Brain microvascular endothelial cell (primary cell): ENCODE measurements at regions not wholly inside any gene's neighbourhood (a gene's known extent, or its start where the extent isn't known, plus 50 kb on each side); places are given as distances from the start of the nearest gene placed in this dataset.

ENCODE experiments used
- DNase-seq: peaks from one replicate; pipeline ENCODE4 v3.0.0-alpha.2; 2020
- H3K27ac ChIP-seq: fragments of 250-450 bp; sonication (Bioruptor Pico); 2 replicates; pipeline ENCODE4 v1.5.1; 2020; ENCODE audit warnings: mild to moderate bottlenecking, moderate library complexity
- H3K27me3 ChIP-seq: fragments of 250-450 bp; sonication (Bioruptor Pico); replicated peaks from 2 replicates; pipeline ENCODE4 v1.5.1; 2020; ENCODE audit warnings: mild to moderate bottlenecking
- H3K36me3 ChIP-seq: fragments of 250-450 bp; sonication (Bioruptor Pico); replicated peaks from 2 replicates; pipeline ENCODE4 v1.5.1; 2020; ENCODE audit warnings: mild to moderate bottlenecking
- H3K4me3 ChIP-seq: 2 replicates; pipeline ENCODE4 v1.5.1; 2011; ENCODE audit warnings: low read depth, mild to moderate bottlenecking, control low read depth, low read length, moderate library complexity
- in situ Hi-C: cut with HindIII; loops from 2 replicates; pipeline ENCODE4 v1.10.0; 2017; ENCODE audit warnings: low sequenced_read_pairs, low pct_ligation_motif_present
- TF ChIP-seq, protein P1 (sequence below): IDR thresholded peaks from 2 replicates; pipeline ENCODE4 v1.5.1; 2011; ENCODE audit warnings: low read depth, mild to moderate bottlenecking, moderate library complexity, low read length, control low read depth, inconsistent platforms; ENCODE audit errors: missing control alignments

DNA sequence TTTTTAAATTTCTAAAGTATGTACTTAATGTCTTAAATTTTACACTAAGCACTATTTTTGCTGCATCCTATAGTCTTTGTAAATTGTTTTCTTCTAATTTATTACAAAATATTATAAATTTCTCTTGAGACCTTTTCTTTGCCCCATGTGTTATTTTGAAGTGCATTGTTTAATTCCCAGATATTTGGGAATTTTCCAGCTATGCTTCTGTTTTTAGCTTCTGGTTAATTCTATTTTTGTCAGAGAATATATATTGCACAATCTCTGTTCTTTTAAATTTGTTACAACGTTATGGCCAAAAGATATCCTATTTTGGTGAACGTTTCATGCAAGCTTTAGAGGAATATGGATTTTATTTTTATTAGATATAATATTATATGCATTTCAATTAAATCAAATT is 917.4 kb upstream of the MIR17HG start:
- no peaks in the 10 kb centered on the region for H3K27me3 ChIP-seq
- in situ Hi-C loops, result no loop called here
- TF ChIP-seq, protein P1, sequence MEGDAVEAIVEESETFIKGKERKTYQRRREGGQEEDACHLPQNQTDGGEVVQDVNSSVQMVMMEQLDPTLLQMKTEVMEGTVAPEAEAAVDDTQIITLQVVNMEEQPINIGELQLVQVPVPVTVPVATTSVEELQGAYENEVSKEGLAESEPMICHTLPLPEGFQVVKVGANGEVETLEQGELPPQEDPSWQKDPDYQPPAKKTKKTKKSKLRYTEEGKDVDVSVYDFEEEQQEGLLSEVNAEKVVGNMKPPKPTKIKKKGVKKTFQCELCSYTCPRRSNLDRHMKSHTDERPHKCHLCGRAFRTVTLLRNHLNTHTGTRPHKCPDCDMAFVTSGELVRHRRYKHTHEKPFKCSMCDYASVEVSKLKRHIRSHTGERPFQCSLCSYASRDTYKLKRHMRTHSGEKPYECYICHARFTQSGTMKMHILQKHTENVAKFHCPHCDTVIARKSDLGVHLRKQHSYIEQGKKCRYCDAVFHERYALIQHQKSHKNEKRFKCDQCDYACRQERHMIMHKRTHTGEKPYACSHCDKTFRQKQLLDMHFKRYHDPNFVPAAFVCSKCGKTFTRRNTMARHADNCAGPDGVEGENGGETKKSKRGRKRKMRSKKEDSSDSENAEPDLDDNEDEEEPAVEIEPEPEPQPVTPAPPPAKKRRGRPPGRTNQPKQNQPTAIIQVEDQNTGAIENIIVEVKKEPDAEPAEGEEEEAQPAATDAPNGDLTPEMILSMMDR, result no peak
- no peaks in the 10 kb centered on the region for H3K36me3 ChIP-seq
- no peak overlapping the region for H3K4me3 ChIP-seq
- DNase-seq, result no peak
- H3K27ac ChIP-seq, result no peak overlapping the region

DNA sequence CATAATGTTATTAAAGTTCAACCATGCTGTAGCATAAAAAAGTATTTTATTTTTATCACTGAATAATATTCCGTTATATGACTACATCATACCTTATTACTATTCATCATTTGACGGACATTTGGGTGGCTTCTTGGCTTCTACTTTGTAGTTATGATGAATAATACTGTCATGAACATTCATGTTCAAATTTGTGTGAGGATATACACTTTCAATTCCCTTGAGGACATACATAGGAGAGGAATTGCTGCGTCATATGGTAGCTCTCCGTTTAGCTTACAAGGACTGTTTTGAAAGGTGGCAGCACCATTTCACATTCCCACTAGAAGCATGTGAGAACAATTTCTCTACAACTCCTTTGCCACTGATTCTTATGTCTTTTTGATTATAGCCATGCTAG is 910.8 kb upstream of the MIR17HG start:
- H3K36me3 ChIP-seq, result no peaks in the 10 kb centered on the region
- no peak overlapping the region for H3K27ac ChIP-seq
- H3K4me3 ChIP-seq, result no peak overlapping the region
- TF ChIP-seq, protein P1, result no peak
- no peaks in the 10 kb centered on the region for H3K27me3 ChIP-seq
- DNase-seq, result no peak
- in situ Hi-C loops, result no loop called here

DNA sequence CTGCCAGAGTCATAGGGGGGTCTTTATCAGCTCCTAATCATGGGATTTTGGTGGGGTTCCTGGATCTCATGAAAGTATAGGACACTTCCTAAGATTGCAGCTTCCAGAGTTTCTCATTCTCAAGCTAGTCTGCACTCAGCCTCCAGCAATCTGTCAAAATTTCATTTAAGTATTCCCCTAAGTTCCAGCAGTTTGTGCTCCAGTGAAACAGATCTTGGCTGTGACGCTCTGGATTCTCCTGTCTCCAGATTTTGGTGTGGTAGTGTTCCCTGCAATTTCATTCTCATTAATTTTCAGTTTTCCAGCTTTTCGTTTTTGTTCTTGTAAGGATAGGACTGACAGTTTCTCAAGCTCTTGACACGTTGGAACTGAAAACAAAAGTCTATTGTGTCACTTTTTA is 908.9 kb upstream of the MIR17HG start:
- H3K4me3 ChIP-seq, result no peak overlapping the region
- H3K36me3 ChIP-seq, result no peaks in the 10 kb centered on the region
- no peaks in the 10 kb centered on the region for H3K27me3 ChIP-seq
- in situ Hi-C loops, result no loop called here
- TF ChIP-seq, protein P1, result no peak
- no peak overlapping the region for H3K27ac ChIP-seq
- DNase-seq, result no peak

DNA sequence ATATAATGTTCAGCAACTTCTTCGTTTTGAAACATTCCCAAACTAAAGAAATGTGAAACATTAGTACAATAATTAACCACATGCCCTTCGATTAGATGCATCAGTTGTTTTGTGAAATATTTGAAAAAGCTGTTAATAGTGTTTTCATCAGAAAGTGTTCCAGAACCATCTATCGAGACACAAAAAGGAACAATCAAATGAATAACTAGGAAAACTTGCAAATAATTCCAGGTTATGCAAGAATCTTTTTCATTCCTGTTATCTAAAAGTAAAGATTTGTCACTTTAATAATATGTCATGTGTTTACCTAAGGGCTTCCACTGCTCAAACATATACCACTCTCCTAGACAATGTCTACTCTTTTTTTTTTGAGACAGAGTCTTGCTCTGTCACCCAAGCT is 904.2 kb upstream of the MIR17HG start:
- Histone ChIP-seq H3K27ac (no peak overlapping the region), H3K4me3 (no peak overlapping the region), H3K36me3 (no peaks in the 10 kb centered on the region), H3K27me3 (no peaks in the 10 kb centered on the region)
- TF ChIP-seq, protein P1, result no peak
- DNase-seq, result no peak
- in situ Hi-C loops, result no loop called here

DNA sequence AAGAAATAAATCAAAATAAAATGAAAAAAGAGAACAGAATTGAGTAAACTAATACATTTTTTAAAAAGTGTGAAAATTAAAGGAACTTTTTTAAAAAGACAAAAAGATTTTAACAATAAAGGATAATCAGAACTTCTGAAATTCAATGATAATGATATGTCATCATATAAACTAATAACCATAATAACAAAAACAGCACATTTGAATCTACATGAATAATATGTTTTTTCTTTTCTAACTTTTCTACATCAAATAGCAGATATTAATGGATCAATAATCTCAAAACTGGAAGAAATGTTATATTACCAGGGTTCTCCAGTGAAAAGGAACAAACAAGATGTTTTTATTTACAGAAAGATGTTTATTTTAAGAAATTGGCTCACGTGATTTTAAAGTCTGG is 903.3 kb upstream of the MIR17HG start:
- TF ChIP-seq, protein P1, result no peak
- no peak for DNase-seq
- Histone ChIP-seq H3K27me3 (no peaks in the 10 kb centered on the region), H3K27ac (no peak overlapping the region), H3K36me3 (no peaks in the 10 kb centered on the region), H3K4me3 (no peak overlapping the region)
- in situ Hi-C loops, result no loop called here

DNA sequence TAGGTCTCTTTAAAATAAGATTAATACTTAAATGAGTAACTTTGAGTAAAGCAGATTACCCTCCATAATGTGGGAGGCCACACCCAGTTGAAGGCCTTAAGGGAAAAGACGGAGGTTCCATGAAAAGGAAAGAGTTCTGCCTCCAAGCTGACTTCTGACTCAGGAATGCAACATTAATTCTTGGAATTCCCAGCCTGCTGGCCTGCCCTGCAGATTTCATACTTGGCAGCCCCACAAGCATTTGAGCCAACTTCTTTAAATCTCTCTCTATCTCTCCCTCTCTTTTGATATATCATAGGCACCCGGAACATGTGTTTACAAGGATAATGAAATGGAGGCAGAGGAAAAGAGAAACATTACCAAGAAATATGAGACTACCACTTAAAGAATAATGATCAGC is 902.3 kb upstream of the MIR17HG start:
- Histone ChIP-seq H3K27me3 (no peaks in the 10 kb centered on the region), H3K4me3 (no peak overlapping the region), H3K36me3 (no peaks in the 10 kb centered on the region), H3K27ac (peak overlapping the region; percentile 32)
- TF ChIP-seq, protein P1, result no peak
- DNase-seq, result peak; percentile 86
- in situ Hi-C loops, result no loop called here
